ENCODE measurements at regions not wholly inside any gene's neighbourhood (a gene's known extent, or its start where the extent isn't known, plus 50 kb on each side); places are given as distances from the start of the nearest gene placed in this dataset.

DNA sequence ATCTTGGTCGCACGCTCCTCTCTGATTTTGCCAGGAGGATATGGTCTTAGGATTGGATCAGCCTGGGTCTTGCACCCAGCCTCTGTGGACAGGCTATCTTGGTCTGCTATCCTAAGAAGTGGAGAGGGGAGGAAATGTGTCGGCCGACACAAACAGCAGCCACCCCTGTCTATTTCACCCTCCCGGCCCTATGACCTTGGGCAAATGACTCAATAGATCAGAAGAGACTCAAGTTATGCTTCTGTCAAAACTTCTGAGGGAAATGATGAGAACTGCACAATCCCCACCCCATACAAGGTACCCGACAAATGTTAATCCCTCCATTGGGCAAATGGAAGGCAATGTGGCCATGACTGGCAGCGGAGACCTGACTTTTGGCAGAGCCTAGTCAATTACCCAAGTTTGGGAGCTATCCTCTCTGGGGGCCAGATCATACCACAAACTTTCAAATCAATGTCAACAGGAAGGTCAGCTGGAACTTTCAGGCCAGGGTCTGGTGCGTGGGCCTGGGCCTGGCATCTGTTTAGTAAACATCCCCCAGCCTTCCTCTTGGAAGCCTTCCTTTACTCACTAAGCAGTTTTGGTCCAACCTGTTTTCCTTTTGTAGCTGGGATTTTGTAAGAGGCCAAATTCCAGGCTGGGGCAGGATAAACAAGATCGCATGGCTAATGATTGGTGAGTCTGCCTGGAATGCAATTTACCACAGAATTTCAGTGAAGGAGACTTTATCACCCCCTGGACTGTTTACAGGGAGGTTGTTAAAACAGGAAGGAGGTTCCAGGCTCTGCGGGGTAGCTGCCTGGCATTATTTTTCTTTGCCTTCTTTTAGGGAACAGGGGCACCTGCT, 64.2 kb upstream of the CPEB4 start:
- WGBS (ENCODE audit: insufficient coverage) = 84% methylated on average over 10 of the region's 10 CpGs
- H3K9me3 ChIP-seq (ENCODE audit: control insufficient read depth, insufficient read depth, low read length) = peaks cover 3% of the 10 kb centered on the region
- no peak overlapping the region for H3K27ac Mint-ChIP-seq
- DNase-seq (no peak), ATAC-seq (no peak)
- H3K27ac ChIP-seq (ENCODE audit: low read length) = no peak overlapping the region
- no peaks in the 10 kb centered on the region for H3K36me3 Mint-ChIP-seq
- peaks cover 5% of the 10 kb centered on the region for H3K4me1 ChIP-seq (ENCODE audit: control insufficient read depth, insufficient read depth, low read length)
- H3K36me3 ChIP-seq (ENCODE audit: control insufficient read depth, insufficient read depth, low read length) = no peaks in the 10 kb centered on the region
- TF ChIP-seq, protein P1, sequence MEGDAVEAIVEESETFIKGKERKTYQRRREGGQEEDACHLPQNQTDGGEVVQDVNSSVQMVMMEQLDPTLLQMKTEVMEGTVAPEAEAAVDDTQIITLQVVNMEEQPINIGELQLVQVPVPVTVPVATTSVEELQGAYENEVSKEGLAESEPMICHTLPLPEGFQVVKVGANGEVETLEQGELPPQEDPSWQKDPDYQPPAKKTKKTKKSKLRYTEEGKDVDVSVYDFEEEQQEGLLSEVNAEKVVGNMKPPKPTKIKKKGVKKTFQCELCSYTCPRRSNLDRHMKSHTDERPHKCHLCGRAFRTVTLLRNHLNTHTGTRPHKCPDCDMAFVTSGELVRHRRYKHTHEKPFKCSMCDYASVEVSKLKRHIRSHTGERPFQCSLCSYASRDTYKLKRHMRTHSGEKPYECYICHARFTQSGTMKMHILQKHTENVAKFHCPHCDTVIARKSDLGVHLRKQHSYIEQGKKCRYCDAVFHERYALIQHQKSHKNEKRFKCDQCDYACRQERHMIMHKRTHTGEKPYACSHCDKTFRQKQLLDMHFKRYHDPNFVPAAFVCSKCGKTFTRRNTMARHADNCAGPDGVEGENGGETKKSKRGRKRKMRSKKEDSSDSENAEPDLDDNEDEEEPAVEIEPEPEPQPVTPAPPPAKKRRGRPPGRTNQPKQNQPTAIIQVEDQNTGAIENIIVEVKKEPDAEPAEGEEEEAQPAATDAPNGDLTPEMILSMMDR (IDR thresholded peaks at IDR 0.05) = no peak
- H3K4me1 Mint-ChIP-seq = peaks cover 0 to 13% of the 10 kb centered on the region in 2 donors
- H3K9me3 Mint-ChIP-seq = peaks cover 0 to 6% of the 10 kb centered on the region in 2 donors
- intact Hi-C loops (cut with micrococcal nuclease) = no loop called here
- no peaks in the 10 kb centered on the region for H3K27me3 Mint-ChIP-seq (ENCODE audit: low read depth in 2 of 2)
- no peaks in the 10 kb centered on the region for H3K27me3 ChIP-seq (ENCODE audit: control insufficient read depth, insufficient read depth, low read length)
- H3K4me3 Mint-ChIP-seq = no peak overlapping the region
- no peak overlapping the region for H3K4me3 ChIP-seq (ENCODE audit: low read length)

DNA sequence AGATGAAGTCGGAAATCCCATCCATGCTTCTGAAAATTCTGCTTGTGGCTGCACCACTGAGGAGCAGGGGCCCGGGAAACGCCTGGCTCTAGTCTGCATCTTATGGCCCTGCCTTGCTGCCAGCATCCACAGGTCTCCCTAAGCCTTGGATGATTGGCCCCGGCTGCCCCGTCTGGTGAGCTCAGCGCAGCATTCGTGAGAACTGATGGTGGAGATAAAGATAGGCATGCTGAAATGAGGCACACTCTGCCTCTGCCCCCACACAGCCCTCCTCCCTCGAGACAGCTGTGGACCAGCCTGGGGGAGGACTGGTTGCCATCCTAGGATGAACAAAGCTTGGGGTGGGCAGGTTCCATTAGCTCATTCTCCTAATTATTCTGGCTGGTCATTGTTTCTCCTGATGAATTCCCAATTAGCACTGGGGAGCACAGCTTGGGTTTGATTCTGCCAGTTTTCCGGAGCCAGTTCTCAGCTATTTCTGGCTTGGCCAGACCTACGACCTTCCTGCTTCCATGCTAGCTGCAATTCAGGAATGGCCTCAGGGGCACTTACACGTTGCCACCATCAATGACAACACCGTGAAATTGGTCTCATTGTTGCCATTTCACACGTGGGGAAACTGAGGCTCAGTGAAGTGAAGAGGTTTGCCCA, 62.8 kb upstream of the CPEB4 start:
- Mint-ChIP-seq H3K4me3 (no peak overlapping the region), H3K27me3 (ENCODE audit: low read depth in 2 of 2) (no peaks in the 10 kb centered on the region), H3K36me3 (no peaks in the 10 kb centered on the region), H3K9me3 (peaks cover 0 to 4% of the 10 kb centered on the region in 2 donors), H3K4me1 (peaks cover 0 to 13% of the 10 kb centered on the region in 2 donors), H3K27ac (no peak overlapping the region)
- TF ChIP-seq, protein P1 (IDR thresholded peaks at IDR 0.05) = no peak
- Histone ChIP-seq H3K36me3 (ENCODE audit: control insufficient read depth, insufficient read depth, low read length) (no peaks in the 10 kb centered on the region), H3K27ac (ENCODE audit: low read length) (no peak overlapping the region), H3K4me3 (ENCODE audit: low read length) (no peak overlapping the region), H3K9me3 (ENCODE audit: control insufficient read depth, insufficient read depth, low read length) (no peaks in the 10 kb centered on the region), H3K4me1 (ENCODE audit: control insufficient read depth, insufficient read depth, low read length) (peaks cover 5% of the 10 kb centered on the region), H3K27me3 (ENCODE audit: control insufficient read depth, insufficient read depth, low read length) (no peaks in the 10 kb centered on the region)
- 87% methylated on average over 13 of the region's 13 CpGs for WGBS (ENCODE audit: insufficient coverage)
- intact Hi-C loops (cut with micrococcal nuclease) = no loop called here
- DNase-seq = no peak
- no peak for ATAC-seq

DNA sequence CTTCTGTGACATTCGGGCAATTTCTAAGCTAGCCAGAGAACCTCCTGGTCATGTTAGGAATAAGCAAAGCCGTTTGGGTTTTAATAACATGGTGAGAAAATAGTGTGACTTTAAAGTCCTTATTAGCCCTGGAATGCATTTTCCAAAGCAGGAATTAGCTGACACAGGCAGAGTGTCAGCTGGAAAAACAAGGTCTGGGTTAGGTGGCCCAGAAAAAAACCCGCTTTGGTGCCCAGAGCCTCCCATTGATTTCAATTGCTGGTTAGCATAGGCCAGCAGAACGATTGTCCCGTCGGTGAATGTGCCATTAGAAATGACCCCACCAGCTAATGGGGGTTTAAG, 62.1 kb upstream of the CPEB4 start:
- no peak overlapping the region for H3K27ac ChIP-seq (ENCODE audit: low read length)
- intact Hi-C loops (cut with micrococcal nuclease) = no loop called here
- H3K4me1 ChIP-seq (ENCODE audit: control insufficient read depth, insufficient read depth, low read length) = peaks cover 5% of the 10 kb centered on the region
- no peak overlapping the region for H3K4me3 Mint-ChIP-seq
- H3K4me3 ChIP-seq (ENCODE audit: low read length) = no peak overlapping the region
- no peaks in the 10 kb centered on the region for H3K36me3 ChIP-seq (ENCODE audit: control insufficient read depth, insufficient read depth, low read length)
- 95% methylated on average over 6 of the region's 6 CpGs for WGBS (ENCODE audit: insufficient coverage)
- ATAC-seq = no peak
- no peaks in the 10 kb centered on the region for H3K9me3 ChIP-seq (ENCODE audit: control insufficient read depth, insufficient read depth, low read length)
- H3K9me3 Mint-ChIP-seq = peaks cover 0 to 4% of the 10 kb centered on the region in 2 donors
- H3K36me3 Mint-ChIP-seq = no peaks in the 10 kb centered on the region
- H3K27ac Mint-ChIP-seq = no peak overlapping the region
- H3K27me3 Mint-ChIP-seq (ENCODE audit: low read depth in 2 of 2) = no peaks in the 10 kb centered on the region
- H3K4me1 Mint-ChIP-seq = peaks cover 0 to 11% of the 10 kb centered on the region in 2 donors
- DNase-seq = no peak
- H3K27me3 ChIP-seq (ENCODE audit: control insufficient read depth, insufficient read depth, low read length) = no peaks in the 10 kb centered on the region
- TF ChIP-seq, protein P1 (IDR thresholded peaks at IDR 0.05) = no peak
